SK-N-SH (cell line): ENCODE measurements at regions not wholly inside any gene's neighbourhood (a gene's known extent, or its start where the extent isn't known, plus 50 kb on each side); places are given as distances from the start of the nearest gene placed in this dataset.

ENCODE experiments used
- CTCF ChIA-PET: fragments of 300-600, 350-600 bp; formaldehyde crosslinking; extraction: SDS; loops from one replicate; lab custom pipeline; 2021; lab: Yijun Ruan, JAX
- POLR2A ChIA-PET: fragments of 350-600 bp; sonication (Branson Sonifier 250); formaldehyde crosslinking; extraction: SDS; loops from one replicate; lab custom pipeline; 2020; ENCODE audit warnings: antibody characterized with exemption, inconsistent platforms; lab: Yijun Ruan, JAX
- DNase-seq: peaks from one replicate; pipeline ENCODE4 v3.0.0; 2012
- H2AFZ ChIP-seq: fragments of 200-600 bp; sonication (generic); 2 replicates; pipeline ENCODE4 v1.8.1; 2016; ENCODE audit warnings: antibody characterized with exemption, mild to moderate bottlenecking, low read depth
- H3F3A ChIP-seq: fragments of 200-600 bp; sonication (generic); replicated peaks from 2 replicates; pipeline ENCODE3; 2016; ENCODE audit warnings: antibody characterized with exemption, mild to moderate bottlenecking; ENCODE audit not compliant: insufficient read depth
- H3K27ac ChIP-seq, 2 experiments: fragments of 200-500 bp in 1 of 2; fragments of 200-600 bp in 1 of 2; sonication (Bioruptor generic) in 1 of 2; sonication (generic), shearing (Covaris generic) in 1 of 2; 2 replicates each; pipeline versions ENCODE4 v1.5.1 to v1.6.1; 2014 to 2016; ENCODE audit warnings: low read depth in 2 of 2, inconsistent platforms in 1 of 2, low read length in 1 of 2, mild to moderate bottlenecking in 1 of 2, mixed read lengths in 1 of 2
- H3K27me3 ChIP-seq: fragments of 200-600 bp; sonication (generic), shearing (Covaris generic); 2 replicates; pipeline ENCODE4 v1.6.1; 2016; ENCODE audit warnings: mixed run types; ENCODE audit not compliant: insufficient read depth
- H3K36me3 ChIP-seq, 2 experiments: fragments of 200-500 bp in 1 of 2; fragments of 200-600 bp in 1 of 2; sonication (Bioruptor generic) in 1 of 2; sonication (generic) in 1 of 2; replicated peaks in 1 of 2; 2 replicates each; pipeline versions ENCODE3 to v1.5.1; 2014 to 2016; ENCODE audit warnings: low read length in 1 of 2, mild to moderate bottlenecking in 1 of 2; ENCODE audit not compliant: insufficient read depth in 2 of 2, control insufficient read depth in 1 of 2
- H3K4me1 ChIP-seq, 2 experiments: fragments of 200-500 bp in 1 of 2; fragments of 200-600 bp in 1 of 2; sonication (Bioruptor generic) in 1 of 2; sonication (generic), shearing (Covaris generic) in 1 of 2; 2 replicates each; pipeline versions ENCODE4 v1.5.1 to v1.6.1; 2014 to 2016; ENCODE audit warnings: low read depth in 1 of 2, low read length in 1 of 2, mixed run types in 1 of 2; ENCODE audit not compliant: insufficient read depth in 2 of 2, control insufficient read depth in 1 of 2
- H3K4me2 ChIP-seq: fragments of 200-600 bp; sonication (generic), shearing (Covaris generic); 2 replicates; pipeline ENCODE4 v1.6.1; 2017; ENCODE audit warnings: mixed run types
- H3K4me3 ChIP-seq, 2 experiments: fragments of 200-500 bp in 1 of 2; fragments of 200-600 bp in 1 of 2; sonication (Bioruptor generic) in 1 of 2; sonication (generic), shearing (Covaris generic) in 1 of 2; 2 replicates each; pipeline versions ENCODE4 v1.5.1 to v1.8.1; 2014 to 2016; ENCODE audit warnings: low read depth in 2 of 2, inconsistent platforms in 1 of 2, low read length in 1 of 2, mild to moderate bottlenecking in 1 of 2, mixed read lengths in 1 of 2, moderate library complexity in 1 of 2
- H3K79me2 ChIP-seq: fragments of 200-600 bp; sonication (generic); 2 replicates; pipeline ENCODE4 v1.8.1; 2017; ENCODE audit warnings: mild to moderate bottlenecking; ENCODE audit not compliant: insufficient read depth
- H3K9ac ChIP-seq: fragments of 200-600 bp; sonication (generic); 2 replicates; pipeline ENCODE4 v1.6.1; 2017; ENCODE audit warnings: mixed run types
- H3K9me2 ChIP-seq: fragments of 200-600 bp; sonication (generic); 2 replicates; pipeline ENCODE4 v1.6.1; 2017; ENCODE audit warnings: mixed run types
- H3K9me3 ChIP-seq: fragments of 200-600 bp; sonication (generic); 2 replicates; pipeline ENCODE4 v1.6.1; 2017; ENCODE audit warnings: mixed run types, mild to moderate bottlenecking, moderate library complexity
- H4K20me1 ChIP-seq: fragments of 200-600 bp; sonication (generic); 2 replicates; pipeline ENCODE4 v1.6.1; 2017; ENCODE audit warnings: mild to moderate bottlenecking, mixed run types; ENCODE audit not compliant: insufficient read depth
- ELF1 ChIP-seq: IDR thresholded peaks from 2 replicates; pipeline ENCODE4 v1.4.0; 2012
- EP300 ChIP-seq, 2 experiments: IDR thresholded peaks; 2 replicates each; pipeline versions ENCODE4 v1.4.0 to v1.6.1; 2012; ENCODE audit warnings: borderline replicate concordance in 1 of 2, low read depth in 1 of 2, low read length in 1 of 2
- EZH2phosphoT487 ChIP-seq: fragments of 200-600 bp; sonication (generic); IDR thresholded peaks from 2 replicates; pipeline ENCODE4 v1.6.1; 2017; ENCODE audit warnings: low read depth, mixed run types, mild to moderate bottlenecking, antibody characterized with exemption, moderate library complexity, borderline replicate concordance
- JUND ChIP-seq: IDR thresholded peaks from 2 replicates; pipeline ENCODE4 v1.4.0; 2012
- RAD21 ChIP-seq: IDR thresholded peaks from 2 replicates; pipeline ENCODE4 v1.6.1; 2012; ENCODE audit warnings: mild to moderate bottlenecking, low read length
- WGBS: methylation state at CpG from one replicate; pipeline ENCODE4 v1.1.6; 2017; ENCODE audit warnings: low lambda C conversion rate; 5-methylcytosine and 5-hydroxymethylcytosine counted together
- TF ChIP-seq, protein P1 (sequence below): IDR thresholded peaks from 2 replicates; pipeline ENCODE4 v1.4.0; 2012; ENCODE audit warnings: low read depth, borderline replicate concordance
- TF ChIP-seq, protein P2 (sequence below): IDR thresholded peaks from 2 replicates; pipeline ENCODE4 v1.6.1; 2012; ENCODE audit warnings: mild to moderate bottlenecking, low read depth, low read length, moderate library complexity
- TF ChIP-seq, protein P3 (sequence below): IDR thresholded peaks from 2 replicates; pipeline ENCODE4; 2012

DNA sequence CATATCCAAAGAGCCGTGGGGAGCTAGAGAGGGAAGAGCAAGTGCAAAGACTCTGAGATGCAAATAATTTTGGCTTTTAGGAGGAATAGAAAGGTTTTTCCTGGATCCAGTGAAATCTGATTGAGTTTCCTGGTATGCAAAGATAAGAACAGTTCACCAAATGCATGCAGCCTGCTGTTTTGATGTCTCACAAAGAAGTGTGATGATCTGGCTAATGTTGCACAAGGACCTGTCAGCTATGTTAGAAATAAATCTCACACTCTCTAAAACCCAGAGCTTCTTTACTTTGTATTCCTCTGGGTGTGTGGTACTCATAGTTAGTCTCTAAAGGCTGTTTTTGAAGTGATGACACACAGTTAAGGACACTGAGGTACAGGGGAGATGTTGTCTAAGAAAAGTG, 321.4 kb downstream of the AACS start:
- TF ChIP-seq EZH2phosphoT487 = no peak
- TF ChIP-seq RAD21 = no peak
- TF ChIP-seq, protein P1, sequence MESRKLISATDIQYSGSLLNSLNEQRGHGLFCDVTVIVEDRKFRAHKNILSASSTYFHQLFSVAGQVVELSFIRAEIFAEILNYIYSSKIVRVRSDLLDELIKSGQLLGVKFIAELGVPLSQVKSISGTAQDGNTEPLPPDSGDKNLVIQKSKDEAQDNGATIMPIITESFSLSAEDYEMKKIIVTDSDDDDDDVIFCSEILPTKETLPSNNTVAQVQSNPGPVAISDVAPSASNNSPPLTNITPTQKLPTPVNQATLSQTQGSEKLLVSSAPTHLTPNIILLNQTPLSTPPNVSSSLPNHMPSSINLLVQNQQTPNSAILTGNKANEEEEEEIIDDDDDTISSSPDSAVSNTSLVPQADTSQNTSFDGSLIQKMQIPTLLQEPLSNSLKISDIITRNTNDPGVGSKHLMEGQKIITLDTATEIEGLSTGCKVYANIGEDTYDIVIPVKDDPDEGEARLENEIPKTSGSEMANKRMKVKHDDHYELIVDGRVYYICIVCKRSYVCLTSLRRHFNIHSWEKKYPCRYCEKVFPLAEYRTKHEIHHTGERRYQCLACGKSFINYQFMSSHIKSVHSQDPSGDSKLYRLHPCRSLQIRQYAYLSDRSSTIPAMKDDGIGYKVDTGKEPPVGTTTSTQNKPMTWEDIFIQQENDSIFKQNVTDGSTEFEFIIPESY = no peak
- no peak for TF ChIP-seq EP300 (IDR thresholded peaks at IDR 0.05; ENCODE audit: borderline replicate concordance in 1 of 2, low read depth in 1 of 2, low read length in 1 of 2)
- no peak for TF ChIP-seq JUND
- TF ChIP-seq, protein P2, sequence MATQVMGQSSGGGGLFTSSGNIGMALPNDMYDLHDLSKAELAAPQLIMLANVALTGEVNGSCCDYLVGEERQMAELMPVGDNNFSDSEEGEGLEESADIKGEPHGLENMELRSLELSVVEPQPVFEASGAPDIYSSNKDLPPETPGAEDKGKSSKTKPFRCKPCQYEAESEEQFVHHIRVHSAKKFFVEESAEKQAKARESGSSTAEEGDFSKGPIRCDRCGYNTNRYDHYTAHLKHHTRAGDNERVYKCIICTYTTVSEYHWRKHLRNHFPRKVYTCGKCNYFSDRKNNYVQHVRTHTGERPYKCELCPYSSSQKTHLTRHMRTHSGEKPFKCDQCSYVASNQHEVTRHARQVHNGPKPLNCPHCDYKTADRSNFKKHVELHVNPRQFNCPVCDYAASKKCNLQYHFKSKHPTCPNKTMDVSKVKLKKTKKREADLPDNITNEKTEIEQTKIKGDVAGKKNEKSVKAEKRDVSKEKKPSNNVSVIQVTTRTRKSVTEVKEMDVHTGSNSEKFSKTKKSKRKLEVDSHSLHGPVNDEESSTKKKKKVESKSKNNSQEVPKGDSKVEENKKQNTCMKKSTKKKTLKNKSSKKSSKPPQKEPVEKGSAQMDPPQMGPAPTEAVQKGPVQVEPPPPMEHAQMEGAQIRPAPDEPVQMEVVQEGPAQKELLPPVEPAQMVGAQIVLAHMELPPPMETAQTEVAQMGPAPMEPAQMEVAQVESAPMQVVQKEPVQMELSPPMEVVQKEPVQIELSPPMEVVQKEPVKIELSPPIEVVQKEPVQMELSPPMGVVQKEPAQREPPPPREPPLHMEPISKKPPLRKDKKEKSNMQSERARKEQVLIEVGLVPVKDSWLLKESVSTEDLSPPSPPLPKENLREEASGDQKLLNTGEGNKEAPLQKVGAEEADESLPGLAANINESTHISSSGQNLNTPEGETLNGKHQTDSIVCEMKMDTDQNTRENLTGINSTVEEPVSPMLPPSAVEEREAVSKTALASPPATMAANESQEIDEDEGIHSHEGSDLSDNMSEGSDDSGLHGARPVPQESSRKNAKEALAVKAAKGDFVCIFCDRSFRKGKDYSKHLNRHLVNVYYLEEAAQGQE = no peak
- TF ChIP-seq, protein P3, sequence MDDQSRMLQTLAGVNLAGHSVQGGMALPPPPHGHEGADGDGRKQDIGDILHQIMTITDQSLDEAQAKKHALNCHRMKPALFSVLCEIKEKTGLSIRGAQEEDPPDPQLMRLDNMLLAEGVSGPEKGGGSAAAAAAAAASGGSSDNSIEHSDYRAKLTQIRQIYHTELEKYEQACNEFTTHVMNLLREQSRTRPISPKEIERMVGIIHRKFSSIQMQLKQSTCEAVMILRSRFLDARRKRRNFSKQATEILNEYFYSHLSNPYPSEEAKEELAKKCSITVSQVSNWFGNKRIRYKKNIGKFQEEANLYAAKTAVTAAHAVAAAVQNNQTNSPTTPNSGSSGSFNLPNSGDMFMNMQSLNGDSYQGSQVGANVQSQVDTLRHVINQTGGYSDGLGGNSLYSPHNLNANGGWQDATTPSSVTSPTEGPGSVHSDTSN = no peak
- 0% methylated on average over 1 of the region's 1 CpG for WGBS

DNA sequence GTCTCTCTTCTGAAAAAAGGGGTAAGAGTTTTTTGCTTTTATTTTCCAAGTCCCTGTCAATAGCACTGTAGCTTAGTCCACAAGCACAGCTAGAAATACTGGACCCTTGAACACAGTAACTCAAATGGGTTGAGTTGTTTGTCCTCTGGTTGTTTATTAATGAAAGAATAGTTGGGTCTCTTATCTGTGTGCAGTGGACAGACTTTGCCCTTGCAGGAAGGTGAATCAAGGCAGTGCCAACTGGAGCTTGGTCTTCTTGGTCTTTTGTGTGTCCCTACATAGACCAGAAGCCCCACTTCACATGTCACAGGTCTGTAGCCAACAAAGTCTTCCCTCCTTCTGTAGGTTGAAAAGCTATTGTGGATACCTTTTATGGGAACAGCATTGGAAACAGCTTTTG, 322.0 kb downstream of the AACS start:
- no peak overlapping the region for H3K9ac ChIP-seq
- H4K20me1 ChIP-seq = no peaks in the 10 kb centered on the region
- no peaks in the 10 kb centered on the region for H3K79me2 ChIP-seq
- H3K4me3 ChIP-seq = no peak overlapping the region
- CTCF ChIA-PET = no interaction called here
- no peak for TF ChIP-seq ELF1
- no peaks in the 10 kb centered on the region for H3K9me2 ChIP-seq
- no peaks in the 10 kb centered on the region for H3K36me3 ChIP-seq
- no peak overlapping the region for H2AFZ ChIP-seq
- H3K9me3 ChIP-seq = no peaks in the 10 kb centered on the region
- H3F3A ChIP-seq = no peaks in the 10 kb centered on the region
- no peak overlapping the region for H3K4me2 ChIP-seq
- H3K27ac ChIP-seq = no peak overlapping the region
- no peaks in the 10 kb centered on the region for H3K4me1 ChIP-seq
- DNase-seq = no peak
- POLR2A ChIA-PET = no interaction called here
- no peaks in the 10 kb centered on the region for H3K27me3 ChIP-seq

More for the DNA sequence above, 321.4 kb downstream of the AACS start:
- ChIA-PET CTCF (no interaction called here), POLR2A (no interaction called here)
- Histone ChIP-seq H3K79me2 (no peaks in the 10 kb centered on the region), H3K9me2 (no peaks in the 10 kb centered on the region), H4K20me1 (no peaks in the 10 kb centered on the region), H3K27me3 (no peaks in the 10 kb centered on the region), H2AFZ (no peak overlapping the region), H3K9ac (no peak overlapping the region), H3K4me3 (no peak overlapping the region), H3F3A (no peaks in the 10 kb centered on the region), H3K4me1 (no peaks in the 10 kb centered on the region), H3K36me3 (no peaks in the 10 kb centered on the region), H3K27ac (no peak overlapping the region), H3K4me2 (no peak overlapping the region), H3K9me3 (no peaks in the 10 kb centered on the region)
- DNase-seq = no peak
